SK-N-MC (cell line): ENCODE measurements at regions not wholly inside any gene's neighbourhood (a gene's known extent, or its start where the extent isn't known, plus 50 kb on each side); places are given as distances from the start of the nearest gene placed in this dataset.

Source experiments
- EZH2 ChIP-seq: fragments of 200-600 bp; sonication (generic); IDR thresholded peaks from one replicate; pipeline ENCODE4 v1.6.1; 2017; ENCODE audit warnings: antibody characterized with exemption
- POLR2AphosphoS5 ChIP-seq: IDR thresholded peaks from 2 replicates; pipeline ENCODE4 v1.6.1; 2012; ENCODE audit warnings: mild to moderate bottlenecking, low read depth, low read length, borderline replicate concordance

- TF ChIP-seq POLR2AphosphoS5 (no peak), EZH2 (no peak)
Measured at GRCh38 chr6:143603455-143603854, 74.3 kb upstream of the PHACTR2 start.
